ENCODE measurements at regions not wholly inside any gene's neighbourhood (a gene's known extent, or its start where the extent isn't known, plus 50 kb on each side); places are given as distances from the start of the nearest gene placed in this dataset.

DNA sequence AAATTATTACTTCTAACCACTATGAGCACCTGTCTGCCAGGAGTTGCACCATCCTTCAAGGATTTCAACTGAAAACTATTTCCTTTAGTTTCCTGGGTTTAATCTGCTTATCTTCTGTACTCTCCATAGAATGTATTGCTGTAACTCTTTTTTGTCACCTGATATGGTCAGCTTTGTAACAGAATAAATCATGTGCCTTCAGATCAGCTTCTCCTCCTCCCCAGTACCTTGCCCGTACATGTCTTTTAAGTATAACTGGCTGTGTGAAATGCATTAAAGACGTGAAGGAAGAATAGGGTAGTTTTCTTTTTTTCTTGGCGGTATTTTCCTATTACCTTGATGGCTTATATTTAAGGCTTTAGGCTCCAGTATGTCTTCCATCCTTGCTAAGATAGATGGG lies 200.3 kb upstream of the NAV3 start:
- intact Hi-C loops (cut with micrococcal nuclease): no loop called here
- POLR2A ChIA-PET: no interaction called here
- Mint-ChIP-seq H3K4me3 (no peak overlapping the region), H3K27me3 (no peaks in the 10 kb centered on the region), H3K4me1 (no peaks in the 10 kb centered on the region), H3K27ac (no peak overlapping the region), H3K9me3 (ENCODE audit: insufficient read depth) (peaks cover 12% of the 10 kb centered on the region)
- DNase-seq (no peak), ATAC-seq (ENCODE audit: low read depth) (no peak)
- no peaks in the 10 kb centered on the region for H3K36me3 ChIP-seq (replicated peaks in 1 of 2; ENCODE audit: control extremely low read depth in 1 of 2, control insufficient read depth in 1 of 2, extremely low read depth in 1 of 2, insufficient read depth in 2 of 2, low read length in 1 of 2)
- H3K9ac ChIP-seq (ENCODE audit: low read length): no peak overlapping the region
- CTCF ChIA-PET: no interaction called here
- H3K27me3 ChIP-seq (replicated peaks in 1 of 4; ENCODE audit: control extremely low read depth in 1 of 4, control insufficient read depth in 3 of 4, insufficient read depth in 4 of 4, low read length in 3 of 4): no peaks in the 10 kb centered on the region
- H3K4me3 ChIP-seq (ENCODE audit: control extremely low read depth in 1 of 5, extremely low read depth in 1 of 5, insufficient read depth in 1 of 5, low read depth in 2 of 5, low read length in 4 of 5): no peak overlapping the region
- no peaks in the 10 kb centered on the region for H4K20me1 ChIP-seq (ENCODE audit: control insufficient read depth, insufficient read depth, low read length, poor library complexity, severe bottlenecking)
- no peak for TF ChIP-seq EZH2 (IDR thresholded peaks at IDR 0.05; ENCODE audit: borderline replicate concordance, insufficient read depth, low read depth, low read length, poor library complexity, severe bottlenecking)
- TF ChIP-seq, protein P1, sequence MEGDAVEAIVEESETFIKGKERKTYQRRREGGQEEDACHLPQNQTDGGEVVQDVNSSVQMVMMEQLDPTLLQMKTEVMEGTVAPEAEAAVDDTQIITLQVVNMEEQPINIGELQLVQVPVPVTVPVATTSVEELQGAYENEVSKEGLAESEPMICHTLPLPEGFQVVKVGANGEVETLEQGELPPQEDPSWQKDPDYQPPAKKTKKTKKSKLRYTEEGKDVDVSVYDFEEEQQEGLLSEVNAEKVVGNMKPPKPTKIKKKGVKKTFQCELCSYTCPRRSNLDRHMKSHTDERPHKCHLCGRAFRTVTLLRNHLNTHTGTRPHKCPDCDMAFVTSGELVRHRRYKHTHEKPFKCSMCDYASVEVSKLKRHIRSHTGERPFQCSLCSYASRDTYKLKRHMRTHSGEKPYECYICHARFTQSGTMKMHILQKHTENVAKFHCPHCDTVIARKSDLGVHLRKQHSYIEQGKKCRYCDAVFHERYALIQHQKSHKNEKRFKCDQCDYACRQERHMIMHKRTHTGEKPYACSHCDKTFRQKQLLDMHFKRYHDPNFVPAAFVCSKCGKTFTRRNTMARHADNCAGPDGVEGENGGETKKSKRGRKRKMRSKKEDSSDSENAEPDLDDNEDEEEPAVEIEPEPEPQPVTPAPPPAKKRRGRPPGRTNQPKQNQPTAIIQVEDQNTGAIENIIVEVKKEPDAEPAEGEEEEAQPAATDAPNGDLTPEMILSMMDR (IDR thresholded peaks at IDR 0.05): no peak
- no peaks in the 10 kb centered on the region for H3K4me1 ChIP-seq (ENCODE audit: control insufficient read depth in 2 of 2, insufficient read depth in 2 of 2, low read length in 2 of 2)
- no peaks in the 10 kb centered on the region for H3K9me3 ChIP-seq (ENCODE audit: control extremely low read depth in 1 of 3, control insufficient read depth in 2 of 3, insufficient read depth in 1 of 3, low read length in 2 of 3)
- WGBS (ENCODE audit: insufficient coverage): no CpG with 5 or more reads among the region's 3 CpGs
- H3K79me2 ChIP-seq (ENCODE audit: control insufficient read depth, insufficient read depth, low read length): no peaks in the 10 kb centered on the region
- no peak overlapping the region for H3K4me2 ChIP-seq (replicated peaks; ENCODE audit: low read depth, low read length, poor library complexity, severe bottlenecking)
- no peak overlapping the region for H3K27ac ChIP-seq (ENCODE audit: low read length in 2 of 2)
- H2AFZ ChIP-seq (ENCODE audit: insufficient read depth, low read depth, low read length, poor library complexity, severe bottlenecking): no peak overlapping the region

DNA sequence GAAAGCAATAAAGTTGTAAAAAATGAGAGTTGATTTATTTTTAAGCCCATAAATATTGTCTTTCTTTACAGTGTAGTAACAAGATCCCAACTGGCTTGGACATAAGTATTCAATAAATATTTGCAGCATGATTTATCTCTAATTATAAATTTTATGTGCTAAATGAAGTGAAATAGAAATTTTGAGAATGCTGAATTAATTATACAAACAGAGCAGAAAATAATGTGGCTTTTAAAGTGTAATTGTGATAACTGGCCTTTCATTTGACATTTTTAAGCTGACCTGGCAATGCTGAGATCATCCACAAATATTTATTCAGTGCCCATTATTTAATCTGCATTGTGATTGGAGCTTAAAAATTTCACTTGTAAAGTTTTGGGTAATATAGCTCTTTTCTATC lies 201.6 kb upstream of the NAV3 start:
- Histone ChIP-seq H2AFZ (ENCODE audit: insufficient read depth, low read depth, low read length, poor library complexity, severe bottlenecking) (no peak overlapping the region), H3K9ac (ENCODE audit: low read length) (no peak overlapping the region), H3K36me3 (replicated peaks in 1 of 2; ENCODE audit: control extremely low read depth in 1 of 2, control insufficient read depth in 1 of 2, extremely low read depth in 1 of 2, insufficient read depth in 2 of 2, low read length in 1 of 2) (no peaks in the 10 kb centered on the region), H3K9me3 (ENCODE audit: control extremely low read depth in 1 of 3, control insufficient read depth in 2 of 3, insufficient read depth in 1 of 3, low read length in 2 of 3) (no peaks in the 10 kb centered on the region), H3K79me2 (ENCODE audit: control insufficient read depth, insufficient read depth, low read length) (no peaks in the 10 kb centered on the region), H3K4me2 (replicated peaks; ENCODE audit: low read depth, low read length, poor library complexity, severe bottlenecking) (no peak overlapping the region), H3K4me1 (ENCODE audit: control insufficient read depth in 2 of 2, insufficient read depth in 2 of 2, low read length in 2 of 2) (no peaks in the 10 kb centered on the region), H3K27me3 (replicated peaks in 1 of 4; ENCODE audit: control extremely low read depth in 1 of 4, control insufficient read depth in 3 of 4, insufficient read depth in 4 of 4, low read length in 3 of 4) (no peaks in the 10 kb centered on the region), H3K4me3 (ENCODE audit: control extremely low read depth in 1 of 5, extremely low read depth in 1 of 5, insufficient read depth in 1 of 5, low read depth in 2 of 5, low read length in 4 of 5) (no peak overlapping the region), H4K20me1 (ENCODE audit: control insufficient read depth, insufficient read depth, low read length, poor library complexity, severe bottlenecking) (no peaks in the 10 kb centered on the region), H3K27ac (ENCODE audit: low read length in 2 of 2) (no peak overlapping the region)
- no peaks in the 10 kb centered on the region for H3K27me3 Mint-ChIP-seq
- no peaks in the 10 kb centered on the region for H3K4me1 Mint-ChIP-seq
- POLR2A ChIA-PET: no interaction called here
- CTCF ChIA-PET: no interaction called here
- DNase-seq (no peak), ATAC-seq (ENCODE audit: low read depth) (no peak)
- no peak overlapping the region for H3K4me3 Mint-ChIP-seq
- peaks cover 12% of the 10 kb centered on the region for H3K9me3 Mint-ChIP-seq (ENCODE audit: insufficient read depth)
- no peak overlapping the region for H3K27ac Mint-ChIP-seq
- no peak for TF ChIP-seq EZH2 (IDR thresholded peaks at IDR 0.05; ENCODE audit: borderline replicate concordance, insufficient read depth, low read depth, low read length, poor library complexity, severe bottlenecking)
- TF ChIP-seq, protein P1 (IDR thresholded peaks at IDR 0.05): no peak
- intact Hi-C loops (cut with micrococcal nuclease): no loop called here
